GM21529 (cell line): ENCODE measurements at regions not wholly inside any gene's neighbourhood (a gene's known extent, or its start where the extent isn't known, plus 50 kb on each side); places are given as distances from the start of the nearest gene placed in this dataset.
"Not testable (repeated sequence)": the region's sequence is repeated elsewhere in the genome, so short reads cannot be mapped to it uniquely, and the experiment has no call there.

ENCODE experiments used
- ATAC-seq: cut with Tn5 transposase; IDR thresholded peaks from one replicate; pipeline ENCODE4 v1.9.1; 2021; ENCODE audit not compliant: unreplicated experiment

DNA sequence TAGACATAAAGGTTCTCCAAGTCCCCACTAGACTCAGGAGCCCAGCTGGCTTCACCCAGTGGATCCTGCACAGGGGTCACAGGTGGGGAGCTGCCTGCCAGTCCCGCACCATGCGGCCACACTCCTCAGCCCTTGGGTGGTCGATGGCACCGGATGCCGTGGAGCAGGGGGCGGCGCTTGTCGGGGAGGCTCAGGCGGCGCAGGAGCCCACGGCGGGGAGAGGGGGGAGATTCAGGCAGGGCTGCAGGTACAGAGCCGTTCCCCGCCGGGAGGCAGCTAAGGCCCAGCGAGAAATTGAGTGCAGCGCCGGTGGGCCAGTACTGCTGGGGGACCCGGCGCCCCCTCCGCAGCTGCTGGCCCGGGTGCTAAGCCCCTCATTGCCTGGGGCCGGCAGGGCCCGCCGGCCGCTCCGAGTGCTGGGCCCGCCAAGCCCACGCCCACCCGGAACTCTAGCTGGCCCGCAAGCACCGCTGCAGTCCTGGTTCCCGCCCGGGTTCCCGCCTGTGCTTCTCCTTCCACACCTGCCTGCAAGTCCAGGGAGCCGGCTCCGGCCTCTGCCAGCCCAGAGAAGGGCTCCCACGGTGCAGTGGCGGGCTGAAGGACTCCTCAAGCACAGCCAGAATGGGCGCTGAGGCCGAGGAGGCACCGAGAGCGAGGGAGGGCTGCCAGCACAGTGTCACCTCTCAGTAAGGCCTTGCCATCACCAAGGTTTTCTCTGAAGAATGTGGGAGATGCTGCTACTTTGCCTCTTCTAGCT is 58.4 kb upstream of the PPP1R12A start:
- no peak for ATAC-seq

DNA sequence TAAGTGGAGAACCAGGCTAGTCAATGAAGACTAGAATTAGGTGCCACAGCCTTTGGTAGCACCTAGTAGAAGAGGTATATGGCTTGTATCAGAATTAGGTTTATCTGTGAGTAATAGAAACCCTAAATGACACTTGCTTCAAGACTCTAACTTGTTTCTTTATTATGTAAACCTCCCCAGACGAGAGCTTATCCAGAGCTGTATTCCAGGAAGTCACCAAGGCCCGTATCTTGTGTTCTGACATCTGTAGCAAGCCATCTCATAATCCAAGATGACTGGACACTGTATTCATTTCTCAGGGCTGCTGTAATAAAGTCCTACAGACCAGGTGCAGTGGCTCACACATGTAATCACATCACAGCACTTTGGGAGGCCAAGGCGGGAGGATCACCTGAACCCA is 56.7 kb upstream of the PPP1R12A start:
- no peak for ATAC-seq

DNA sequence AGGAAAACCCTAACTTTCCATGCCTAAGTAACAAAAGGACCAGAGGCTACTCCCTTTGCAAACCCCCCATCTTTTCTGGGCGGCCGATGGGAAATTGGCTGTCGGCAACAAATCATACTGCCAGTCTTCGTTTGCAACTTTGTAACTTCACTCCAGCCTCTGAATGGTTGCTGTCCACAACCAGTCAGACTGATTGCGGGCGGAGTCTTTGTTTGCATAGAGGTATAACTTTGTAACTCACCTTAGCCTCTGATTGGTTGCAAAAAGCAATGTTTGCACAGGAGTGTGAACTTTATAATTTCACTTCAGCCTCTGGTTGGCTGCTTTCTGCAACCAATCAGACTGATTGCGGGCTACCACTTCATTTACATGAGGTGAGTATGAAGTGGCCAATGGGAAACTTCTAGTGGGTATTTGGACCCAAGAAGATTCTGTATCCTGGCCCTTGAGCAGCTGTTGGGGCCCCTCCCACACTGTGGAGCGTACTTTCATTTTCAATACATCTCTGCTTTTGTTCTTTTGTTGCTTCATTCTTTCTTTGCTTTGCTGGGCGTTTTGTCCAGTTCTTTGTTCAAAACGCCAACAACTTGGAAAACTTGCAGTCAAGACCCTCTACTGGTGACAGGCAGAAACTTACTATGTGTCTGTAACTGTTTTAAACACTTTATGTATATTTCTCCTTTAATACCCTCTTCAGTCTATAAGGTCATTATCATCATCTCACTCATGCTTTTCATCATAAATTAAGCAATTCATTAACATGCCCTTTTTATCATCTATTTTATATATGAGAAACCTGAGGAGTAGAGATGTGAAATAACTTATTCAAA is 55.8 kb upstream of the PPP1R12A start:
- not testable (repeated sequence) for ATAC-seq

- no peak for ATAC-seq
These were observed 53.5 kb upstream of the PPP1R12A start for GRCh38 chr12:79988368-79988767.

DNA sequence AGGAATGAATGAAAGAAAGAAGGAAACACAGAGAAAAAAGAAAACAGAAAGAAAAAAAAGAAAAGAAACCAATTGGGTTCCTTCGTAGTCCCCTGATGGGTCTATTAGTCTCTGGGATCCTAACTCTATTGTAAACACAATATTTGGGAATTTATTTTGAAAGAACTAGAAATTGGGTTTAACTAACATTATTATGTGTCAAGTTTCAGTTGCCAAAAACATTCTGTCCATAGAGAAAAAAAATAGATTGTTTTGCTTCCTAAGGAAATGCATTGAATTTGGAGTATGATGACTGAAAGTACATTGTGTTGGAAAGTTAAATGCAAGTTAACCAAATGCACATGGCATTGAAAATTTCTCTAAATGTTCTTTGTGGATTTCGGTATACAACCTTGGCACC is 52.8 kb upstream of the PPP1R12A start:
- ATAC-seq = no peak
